SK-N-MC (cell line): ENCODE measurements at regions not wholly inside any gene's neighbourhood (a gene's known extent, or its start where the extent isn't known, plus 50 kb on each side); places are given as distances from the start of the nearest gene placed in this dataset.

Experiments
- EZH2 ChIP-seq: fragments of 200-600 bp; sonication (generic); IDR thresholded peaks from one replicate; pipeline ENCODE4 v1.6.1; 2017; ENCODE audit warnings: antibody characterized with exemption
- FOXP2 ChIP-seq: optimal IDR thresholded peaks from 2 replicates; pipeline ENCODE3; 2011; ENCODE audit warnings: mild to moderate bottlenecking, moderate library complexity; ENCODE audit not compliant: insufficient read depth; ENCODE audit errors: extremely low read length, control extremely low read depth
- POLR2AphosphoS5 ChIP-seq: IDR thresholded peaks from 2 replicates; pipeline ENCODE4 v1.6.1; 2012; ENCODE audit warnings: mild to moderate bottlenecking, low read depth, low read length, borderline replicate concordance

GRCh38 chr1:235008239-235008638 is 120.4 kb downstream of the TOMM20 start:
- TF ChIP-seq POLR2AphosphoS5 (no peak), EZH2 (no peak), FOXP2 (no peak)
